Neuronal stem cell (in vitro differentiated cells): ENCODE measurements at regions not wholly inside any gene's neighbourhood (a gene's known extent, or its start where the extent isn't known, plus 50 kb on each side); places are given as distances from the start of the nearest gene placed in this dataset.
A peak's percentile ranks its signal among the peaks of the same experiment; 100 is the strongest.

Experiments used
- DNase-seq: peaks from one replicate; pipeline ENCODE4 v3.0.0-alpha.2; 2013; ENCODE audit warnings: low spot score
- H2AFZ ChIP-seq: one replicate; pipeline ENCODE4 v1.6.1; 2013; ENCODE audit warnings: mild to moderate bottlenecking, low read length, inconsistent platforms
- H2AK5ac ChIP-seq: 2 replicates; pipeline ENCODE4 v1.6.1; 2013; ENCODE audit warnings: low read depth, mild to moderate bottlenecking, inconsistent platforms, low read length, moderate library complexity, mixed read lengths
- H2BK120ac ChIP-seq: 2 replicates; pipeline ENCODE4 v1.6.1; 2013; ENCODE audit warnings: low read depth, mild to moderate bottlenecking, inconsistent platforms, low read length, moderate library complexity, mixed read lengths
- H2BK12ac ChIP-seq: one replicate; pipeline ENCODE4 v1.6.1; 2013; ENCODE audit warnings: low read length, inconsistent platforms
- H2BK15ac ChIP-seq: 2 replicates; pipeline ENCODE4 v1.6.1; 2013; ENCODE audit warnings: mild to moderate bottlenecking, low read length, inconsistent platforms, mixed read lengths
- H2BK5ac ChIP-seq: one replicate; pipeline ENCODE4 v1.6.1; 2013; ENCODE audit warnings: inconsistent platforms, mild to moderate bottlenecking, low read length, moderate library complexity
- H3K14ac ChIP-seq: one replicate; pipeline ENCODE4 v1.6.1; 2013; ENCODE audit warnings: low read length, inconsistent platforms
- H3K18ac ChIP-seq: 2 replicates; pipeline ENCODE4 v1.6.1; 2013; ENCODE audit warnings: low read length, inconsistent platforms
- H3K23ac ChIP-seq: 2 replicates; pipeline ENCODE4 v1.6.1; 2013; ENCODE audit warnings: low read depth, mild to moderate bottlenecking, mixed read lengths, low read length, inconsistent platforms; ENCODE audit not compliant: poor library complexity
- H3K27ac ChIP-seq: replicated peaks from 3 replicates; pipeline ENCODE4 v1.5.1; 2013; ENCODE audit warnings: low read length, inconsistent platforms
- H3K27me3 ChIP-seq, 3 experiments: 2 replicates each; pipeline ENCODE4 v1.6.1; 2013; ENCODE audit warnings: low read length in 3 of 3, mild to moderate bottlenecking in 2 of 3, inconsistent platforms in 1 of 3, low read depth in 1 of 3, mixed read lengths in 1 of 3, moderate library complexity in 1 of 3; ENCODE audit not compliant: control insufficient read depth in 3 of 3, insufficient read depth in 3 of 3
- H3K36me3 ChIP-seq, 2 donors: replicated peaks in 1 of 2; 2 replicates each; pipeline ENCODE4 v1.6.1; 2013; ENCODE audit warnings: low read length in 2 of 2; ENCODE audit not compliant: control insufficient read depth in 2 of 2, insufficient read depth in 2 of 2
- H3K4ac ChIP-seq: 2 replicates; pipeline ENCODE4 v1.6.1; 2013; ENCODE audit warnings: inconsistent platforms, mild to moderate bottlenecking, low read length, moderate library complexity
- H3K4me1 ChIP-seq, 2 donors: 1 replicate in 1 of 2; 2 replicates in 1 of 2; pipeline ENCODE4 v1.6.1; 2013; ENCODE audit warnings: low read length in 2 of 2, low read depth in 1 of 2; ENCODE audit not compliant: control insufficient read depth in 2 of 2, insufficient read depth in 1 of 2
- H3K4me2 ChIP-seq: one replicate; pipeline ENCODE4 v1.6.1; 2013; ENCODE audit warnings: mild to moderate bottlenecking, low read length, inconsistent platforms; ENCODE audit not compliant: insufficient read depth, poor library complexity, severe bottlenecking
- H3K4me3 ChIP-seq, 2 donors: 2 replicates each; pipeline ENCODE4 v1.5.1; 2013; ENCODE audit warnings: low read length in 2 of 2, mild to moderate bottlenecking in 2 of 2, inconsistent platforms in 1 of 2, moderate library complexity in 1 of 2
- H3K79me1 ChIP-seq: one replicate; pipeline ENCODE4 v1.6.1; 2013; ENCODE audit warnings: low read depth, mild to moderate bottlenecking, inconsistent platforms, low read length, moderate library complexity
- H3K9ac ChIP-seq: one replicate; pipeline ENCODE4 v1.6.1; 2013; ENCODE audit warnings: mild to moderate bottlenecking, low read depth, low read length, inconsistent platforms; ENCODE audit not compliant: poor library complexity
- H3K9me3 ChIP-seq, 2 donors: replicated peaks in 1 of 2; 2 replicates each; pipeline versions ENCODE3 to v1.6.1; 2013; ENCODE audit warnings: low read length in 2 of 2, mild to moderate bottlenecking in 2 of 2, inconsistent platforms in 1 of 2, low read depth in 1 of 2, mixed read lengths in 1 of 2, moderate library complexity in 1 of 2; ENCODE audit not compliant: control insufficient read depth in 2 of 2, insufficient read depth in 1 of 2
- H4K8ac ChIP-seq: one replicate; pipeline ENCODE4 v1.6.1; 2013; ENCODE audit warnings: low read depth, mild to moderate bottlenecking, inconsistent platforms, low read length, moderate library complexity
- H4K91ac ChIP-seq: one replicate; pipeline ENCODE4 v1.6.1; 2013; ENCODE audit warnings: low read length, low read depth, mild to moderate bottlenecking, inconsistent platforms; ENCODE audit not compliant: poor library complexity
- WGBS, 2 donors: extraction: QIAGEN DNeasy Blood & Tissue Kit; methylation state at CpG; one replicate each; pipeline ENCODE4 v1.1.7; 2013; ENCODE audit warnings: missing lambda C conversion rate in 2 of 2, mixed read lengths in 1 of 2; ENCODE audit not compliant: insufficient read length in 2 of 2, insufficient replicate concordance in 1 of 2; ENCODE audit errors: extremely low coverage in 2 of 2; 5-methylcytosine and 5-hydroxymethylcytosine counted together

- Histone ChIP-seq H3K9ac (peak overlapping the region; percentile 71), H2AFZ (no peak overlapping the region), H3K4me3 (no peak overlapping the region), H2BK5ac (no peak overlapping the region), H2BK15ac (peak overlapping the region; percentile 72), H3K18ac (peak overlapping the region; percentile 53), H3K4ac (no peak overlapping the region), H3K23ac (peak overlapping the region; percentile 8), H2BK120ac (no peak overlapping the region), H3K79me1 (peaks cover 5% of the 10 kb centered on the region), H3K36me3 (peaks cover 0 to 3% of the 10 kb centered on the region in 2 donors), H3K14ac (no peak overlapping the region), H3K27ac (no peak overlapping the region), H2BK12ac (peak overlapping the region; percentile 33), H3K4me2 (no peak overlapping the region), H3K27me3 (peaks cover 0 to 3% (median 0%) of the 10 kb centered on the region in 3 experiments), H3K9me3 (peaks cover 2 to 11% of the 10 kb centered on the region in 2 donors), H4K91ac (no peak overlapping the region), H3K4me1 (peaks cover 14 to 15% of the 10 kb centered on the region in 2 donors), H4K8ac (no peak overlapping the region), H2AK5ac (peak overlapping the region; percentile 73)
- no CpG with 5 or more reads among the region's 13 CpGs for WGBS, 2 donors
- no peak for DNase-seq
These were observed 174.0 kb upstream of the AFDN start for GRCh38 chr6:167652701-167653095.

GRCh38 chr6:167653561-167653960, 173.2 kb upstream of the AFDN start:
- Histone ChIP-seq H3K27me3 (peaks cover 0 to 3% (median 0%) of the 10 kb centered on the region in 3 experiments), H3K4me2 (no peak overlapping the region), H2BK12ac (peak overlapping the region; percentile 76), H2AK5ac (peak overlapping the region; percentile 82), H3K79me1 (peaks cover 5% of the 10 kb centered on the region), H3K27ac (no peak overlapping the region), H3K14ac (no peak overlapping the region), H3K9me3 (peaks cover 4 to 13% of the 10 kb centered on the region in 2 donors), H2BK5ac (no peak overlapping the region), H2AFZ (no peak overlapping the region), H3K9ac (no peak overlapping the region), H4K8ac (no peak overlapping the region), H3K4me3 (no peak overlapping the region), H3K4me1 (peaks cover 6 to 13% of the 10 kb centered on the region in 2 donors), H4K91ac (peak overlapping the region; percentile 22), H3K18ac (peak overlapping the region; percentile 63), H3K23ac (no peak overlapping the region), H2BK15ac (peak overlapping the region; percentile 16), H3K36me3 (peaks cover 0 to 3% of the 10 kb centered on the region in 2 donors), H3K4ac (no peak overlapping the region), H2BK120ac (no peak overlapping the region)
- no CpG with 5 or more reads among the region's 23 CpGs for WGBS, 2 donors
- no peak for DNase-seq

- no peak overlapping the region for H3K9ac ChIP-seq
- WGBS, 2 donors, result no CpG with 5 or more reads among the region's 4 CpGs
These were observed 172.3 kb upstream of the AFDN start for GRCh38 chr6:167654389-167654788.

GRCh38 chr6:167655174-167655821, 171.4 kb upstream of the AFDN start:
- Histone ChIP-seq H2AFZ (no peak overlapping the region), H2BK12ac (no peak overlapping the region), H2BK120ac (no peak overlapping the region), H3K4me2 (no peak overlapping the region), H3K36me3 (peaks cover 0 to 3% of the 10 kb centered on the region in 2 donors), H2BK15ac (no peak overlapping the region), H2BK5ac (no peak overlapping the region), H3K18ac (no peak overlapping the region), H3K4ac (no peak overlapping the region), H3K79me1 (peaks cover 5% of the 10 kb centered on the region), H3K14ac (no peak overlapping the region), H3K27me3 (peaks cover 0 to 3% (median 0%) of the 10 kb centered on the region in 3 experiments), H3K9me3 (peaks cover 4 to 13% of the 10 kb centered on the region in 2 donors), H2AK5ac (no peak overlapping the region), H4K8ac (no peak overlapping the region), H3K9ac (no peak overlapping the region), H3K4me1 (peaks cover 11 to 15% of the 10 kb centered on the region in 2 donors), H3K27ac (no peak overlapping the region), H3K4me3 (peak overlapping the region in 1 of 2 donors; percentile 18), H3K23ac (no peak overlapping the region), H4K91ac (no peak overlapping the region)
- no peak for DNase-seq
- WGBS, 2 donors, result 100% methylated on average over 1 of the region's 4 CpGs; no CpG with 5 or more reads in 1 of the 2 donors

More at GRCh38 chr6:167654389-167654788, 172.3 kb upstream of the AFDN start:
- H2BK15ac ChIP-seq, result no peak overlapping the region
- H3K27me3 ChIP-seq, result peaks cover 0 to 3% (median 0%) of the 10 kb centered on the region in 3 experiments
- peaks cover 4 to 13% of the 10 kb centered on the region in 2 donors for H3K9me3 ChIP-seq
- no peak overlapping the region for H3K4me2 ChIP-seq
- no peak overlapping the region for H4K91ac ChIP-seq
- H3K27ac ChIP-seq, result no peak overlapping the region
- no peak overlapping the region for H3K4me3 ChIP-seq
- peaks cover 0 to 3% of the 10 kb centered on the region in 2 donors for H3K36me3 ChIP-seq
- DNase-seq, result no peak
- no peak overlapping the region for H4K8ac ChIP-seq
- H3K23ac ChIP-seq, result no peak overlapping the region
- H3K4ac ChIP-seq, result no peak overlapping the region
- H3K4me1 ChIP-seq, result peaks cover 11 to 15% of the 10 kb centered on the region in 2 donors
- H2BK120ac ChIP-seq, result no peak overlapping the region
- H2AK5ac ChIP-seq, result no peak overlapping the region
- H2AFZ ChIP-seq, result no peak overlapping the region
- H3K79me1 ChIP-seq, result peaks cover 5% of the 10 kb centered on the region
- no peak overlapping the region for H2BK12ac ChIP-seq
- no peak overlapping the region for H3K14ac ChIP-seq
- H2BK5ac ChIP-seq, result no peak overlapping the region
- H3K18ac ChIP-seq, result no peak overlapping the region
